SU-DHL-6 (cell line): ENCODE measurements at regions not wholly inside any gene's neighbourhood (a gene's known extent, or its start where the extent isn't known, plus 50 kb on each side); places are given as distances from the start of the nearest gene placed in this dataset.

Experiments
- CTCF ChIP-seq: fragments of 200-600 bp; sonication (generic); IDR thresholded peaks from one replicate; pipeline ENCODE4 v1.5.1; 2017; ENCODE audit warnings: antibody characterized with exemption, mild to moderate bottlenecking, low read length, moderate library complexity; ENCODE audit not compliant: insufficient read depth, poor library complexity, severe bottlenecking
- EZH2phosphoT487 ChIP-seq: fragments of 200-600 bp; sonication (generic), shearing (Covaris generic); conservative IDR thresholded peaks from 2 replicates; pipeline ENCODE4 v1.6.1; 2018; ENCODE audit warnings: mild to moderate bottlenecking, antibody characterized with exemption, low read length, moderate library complexity, mixed read lengths

GRCh38 chr16:64459402-64459801 is 662.5 kb downstream of the CDH11 start:
- TF ChIP-seq CTCF, result no peak
- TF ChIP-seq EZH2phosphoT487, result no peak
